ENCODE measurements at regions not wholly inside any gene's neighbourhood (a gene's known extent, or its start where the extent isn't known, plus 50 kb on each side); places are given as distances from the start of the nearest gene placed in this dataset.
"Not testable (repeated sequence)": the region's sequence is repeated elsewhere in the genome, so short reads cannot be mapped to it uniquely, and the experiment has no call there.

DNA sequence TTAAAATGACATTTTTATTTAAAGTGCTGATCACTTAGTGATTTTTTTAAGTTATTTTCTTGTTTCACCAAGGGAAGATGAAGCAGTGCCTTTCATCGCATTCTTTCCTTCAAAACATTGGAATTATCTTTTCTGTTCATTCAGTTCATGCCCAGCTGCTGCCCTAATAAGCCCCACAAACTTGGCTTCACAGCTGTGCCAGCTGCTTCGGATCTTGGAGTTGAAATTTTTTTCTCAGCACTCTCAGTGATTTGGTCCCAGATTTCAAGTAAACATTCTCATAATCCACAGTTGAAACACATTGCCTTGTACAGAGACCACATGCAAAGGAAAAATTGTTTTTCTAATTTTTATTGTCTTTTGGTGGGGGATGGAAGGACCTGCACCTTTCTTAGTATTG is 353.3 kb upstream of the LRP1B start:
- DNase-seq (ENCODE audit: low read depth), result no peak

- DNase-seq (ENCODE audit: low read depth), result no peak
These were observed 352.8 kb upstream of the LRP1B start for GRCh38 chr2:142483653-142484052.

DNA sequence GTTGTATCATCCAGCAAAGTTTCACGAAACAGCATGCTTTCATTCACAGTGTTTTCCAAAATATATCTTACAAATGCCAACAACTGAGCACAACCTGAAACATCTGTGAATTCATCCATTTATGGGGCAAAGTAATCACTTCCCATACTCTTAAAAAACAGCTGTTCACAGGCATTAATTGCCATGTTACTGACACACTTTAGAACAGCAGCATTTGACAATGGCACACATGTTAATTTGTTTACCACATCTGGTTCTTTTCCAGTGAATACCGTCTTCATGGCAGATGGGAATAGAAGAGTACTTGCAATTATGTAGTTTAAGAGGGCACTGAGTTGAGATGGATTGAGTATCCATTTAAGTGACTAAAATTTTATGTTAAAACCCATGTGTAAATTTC is 347.4 kb upstream of the LRP1B start:
- no peak for DNase-seq (ENCODE audit: low read depth)

DNA sequence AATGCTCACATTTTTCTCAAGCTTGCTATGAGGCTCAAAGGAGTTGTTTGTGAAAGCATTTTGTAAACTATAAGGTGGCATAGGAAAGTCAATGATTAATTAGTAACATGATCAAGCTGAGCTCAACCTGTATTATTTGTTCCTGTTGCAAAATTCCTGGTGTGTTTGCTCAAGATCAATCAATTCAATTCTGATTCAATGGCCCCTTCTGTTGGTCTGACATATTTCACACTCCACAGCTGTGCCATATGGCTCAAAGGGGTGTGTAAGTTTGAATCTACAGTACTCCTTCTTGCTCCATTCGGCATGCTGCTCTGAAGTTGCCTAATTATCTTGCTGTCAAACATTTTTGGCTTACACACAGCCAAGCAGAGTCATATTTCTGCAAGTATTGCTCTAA is 341.6 kb upstream of the LRP1B start:
- DNase-seq (ENCODE audit: low read depth), result no peak

DNA sequence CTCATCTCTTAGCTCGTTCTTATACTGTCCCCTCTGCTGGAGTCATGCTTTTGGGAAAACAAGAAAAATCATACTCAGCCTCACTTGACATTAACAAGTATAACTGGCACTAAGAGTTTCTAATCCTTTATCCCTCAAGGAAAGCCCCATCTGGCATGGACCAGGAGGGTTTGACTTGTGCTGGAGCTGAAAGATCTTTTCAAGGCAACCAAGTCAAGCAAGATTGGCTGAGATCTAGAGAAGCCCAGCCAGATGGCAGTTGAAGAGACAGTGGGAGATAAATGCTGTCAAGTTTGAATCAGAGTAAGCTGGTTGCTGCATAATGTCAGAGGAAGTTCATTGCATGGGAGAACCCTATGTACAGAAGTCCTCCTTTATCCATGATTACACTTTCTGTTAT is 336.5 kb upstream of the LRP1B start:
- DNase-seq (ENCODE audit: low read depth), result no peak

GRCh38 chr2:142463047-142463446 is 332.2 kb upstream of the LRP1B start:
- no peak for DNase-seq (ENCODE audit: low read depth)

GRCh38 chr2:142462306-142462705 is 331.5 kb upstream of the LRP1B start:
- DNase-seq (ENCODE audit: low read depth), result no peak

GRCh38 chr2:142445551-142446072 is 314.8 kb upstream of the LRP1B start:
- DNase-seq (ENCODE audit: low read depth), result no peak

DNA sequence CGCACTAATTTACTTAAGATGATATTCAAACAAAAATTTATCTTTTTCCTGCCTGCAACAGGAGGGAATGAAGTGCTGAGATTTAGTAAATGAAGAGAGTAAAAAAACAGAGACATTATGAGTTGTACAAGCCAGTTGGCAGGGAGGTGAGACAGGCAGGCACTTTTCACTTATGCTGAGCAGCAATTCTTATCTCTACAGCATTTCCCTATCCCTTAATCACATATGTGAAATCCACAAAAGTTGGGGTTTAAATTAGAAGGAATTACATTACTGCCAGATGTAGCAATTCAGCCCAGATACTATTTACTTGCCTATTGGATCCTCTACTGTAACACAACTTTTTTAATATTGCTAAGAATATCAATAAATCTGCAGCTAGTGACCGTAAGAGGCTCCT is 314.2 kb upstream of the LRP1B start:
- no peak for DNase-seq (ENCODE audit: low read depth)

GRCh38 chr2:142435847-142436246 is 305.0 kb upstream of the LRP1B start:
- DNase-seq (ENCODE audit: low read depth), result no peak

GRCh38 chr2:142426064-142426463 is 295.2 kb upstream of the LRP1B start:
- no peak for DNase-seq (ENCODE audit: low read depth)

DNA sequence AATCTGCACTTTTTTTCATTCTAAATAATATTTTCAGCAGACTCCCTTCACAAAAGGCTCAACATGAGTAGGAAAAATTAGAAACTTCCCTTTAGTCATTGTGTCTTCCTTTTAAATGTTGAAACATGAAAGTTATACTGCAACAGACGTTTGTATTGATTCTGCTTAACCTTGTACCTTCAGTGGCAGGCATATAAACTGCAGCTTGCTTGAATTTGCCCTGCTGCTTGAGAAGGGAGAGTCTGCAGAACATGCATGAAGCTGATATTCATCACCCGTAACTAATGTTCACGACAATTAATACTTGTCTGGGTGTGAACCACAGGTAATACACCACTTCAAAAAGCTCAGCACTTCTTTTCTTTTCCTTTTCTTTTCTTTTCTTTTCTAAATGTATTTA is 294.7 kb upstream of the LRP1B start:
- no peak for DNase-seq (ENCODE audit: low read depth)

DNA sequence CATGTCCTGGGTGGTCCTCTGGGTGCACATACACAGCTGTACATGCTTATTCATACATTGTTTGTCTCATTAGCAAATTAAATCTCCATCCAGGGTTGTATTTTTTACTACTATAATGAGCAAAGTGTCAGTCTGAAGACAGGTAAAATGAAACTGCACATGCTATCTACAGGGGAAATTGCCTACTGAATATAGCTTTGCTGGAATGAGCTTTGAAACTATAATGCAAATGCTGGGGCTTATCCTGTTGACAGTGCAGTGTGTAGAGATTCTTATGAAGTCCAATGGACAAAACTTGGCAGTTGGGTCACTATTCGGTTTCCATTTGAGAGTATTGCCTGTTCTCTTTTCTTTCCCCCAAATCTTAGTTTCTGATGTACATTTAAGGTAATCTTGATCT is 292.8 kb upstream of the LRP1B start:
- no peak for DNase-seq (ENCODE audit: low read depth)

DNA sequence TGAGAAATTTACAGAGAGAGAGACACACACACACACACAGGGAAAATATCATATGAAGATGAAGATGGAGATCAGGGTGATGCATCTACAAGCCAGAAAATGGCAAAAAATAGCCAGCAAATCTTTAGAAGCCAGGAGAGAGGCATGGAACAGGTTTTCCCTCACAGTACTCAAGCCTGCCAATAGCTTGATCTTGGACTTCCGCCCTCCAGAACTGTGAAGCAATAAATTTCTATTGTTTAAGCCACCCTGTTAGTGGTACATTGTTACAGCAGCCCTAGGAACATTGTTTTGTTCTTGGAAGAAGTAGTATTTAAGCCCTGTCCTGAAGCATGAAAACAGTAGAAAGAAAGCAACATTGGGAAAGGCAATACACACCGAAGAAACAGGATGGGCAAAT is 292.0 kb upstream of the LRP1B start:
- DNase-seq (ENCODE audit: low read depth), result no peak

GRCh38 chr2:142422041-142422440 is 291.2 kb upstream of the LRP1B start:
- no peak for DNase-seq (ENCODE audit: low read depth)

GRCh38 chr2:142418699-142419098 is 287.9 kb upstream of the LRP1B start:
- not testable (repeated sequence) for DNase-seq (ENCODE audit: low read depth)

DNA sequence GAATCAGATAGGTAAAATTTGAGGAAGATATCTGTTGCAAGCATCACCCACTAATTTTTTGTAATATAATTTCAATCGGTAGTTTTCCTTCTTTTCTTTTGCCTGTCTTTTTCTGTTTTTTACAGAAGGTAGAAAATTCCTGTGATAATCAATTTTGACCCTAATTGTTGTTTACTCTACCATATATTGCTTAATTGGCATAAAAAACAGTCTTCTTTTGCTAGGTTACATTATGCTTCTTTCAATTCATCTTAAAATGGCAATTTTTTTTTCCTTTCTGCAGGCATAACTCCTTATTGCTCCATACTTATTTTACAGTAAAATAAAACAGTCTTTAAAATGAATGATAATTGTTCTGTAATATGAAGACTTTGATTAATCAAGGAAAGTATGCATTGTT is 286.2 kb upstream of the LRP1B start:
- no peak for DNase-seq (ENCODE audit: low read depth)

DNA sequence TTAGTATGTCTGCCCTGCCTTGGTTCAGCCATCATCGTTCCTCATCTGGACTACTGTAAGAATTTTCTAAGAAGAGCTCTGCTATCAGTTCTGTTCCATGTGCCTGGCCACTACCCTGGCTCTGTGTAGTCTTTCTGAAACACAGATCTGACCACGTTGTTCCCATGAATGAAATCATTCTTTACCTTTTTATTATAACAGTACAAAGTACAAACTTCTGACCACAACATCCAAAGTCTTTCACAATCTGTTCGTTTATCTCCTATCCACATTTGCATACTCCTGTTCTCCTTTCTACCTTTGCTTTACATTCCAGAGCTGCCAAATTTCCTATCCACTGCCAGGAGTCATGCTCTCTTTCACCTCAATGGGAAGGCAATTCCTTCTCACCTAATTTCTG is 284.6 kb upstream of the LRP1B start:
- DNase-seq (ENCODE audit: low read depth), result no peak

DNA sequence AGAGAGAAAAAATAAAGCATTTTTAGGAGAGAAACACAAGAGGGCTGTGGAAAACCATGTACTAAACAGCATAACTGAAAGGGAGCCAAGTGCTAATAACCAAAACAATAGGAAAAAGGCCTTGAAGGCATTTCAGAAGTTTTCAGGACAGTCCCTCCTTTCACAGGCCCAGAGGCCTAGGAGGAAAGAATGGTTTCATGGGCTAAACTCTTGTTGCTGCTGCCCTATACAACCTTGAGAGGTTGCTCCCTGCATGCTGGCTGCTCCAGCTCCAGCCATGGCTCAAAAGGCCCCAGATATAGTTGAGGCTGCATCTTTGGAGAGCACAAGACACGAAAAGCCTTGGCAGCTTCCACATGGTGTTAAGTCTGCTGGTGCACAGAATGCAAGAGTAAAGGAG is 267.4 kb upstream of the LRP1B start:
- no peak for DNase-seq (ENCODE audit: low read depth)

DNA sequence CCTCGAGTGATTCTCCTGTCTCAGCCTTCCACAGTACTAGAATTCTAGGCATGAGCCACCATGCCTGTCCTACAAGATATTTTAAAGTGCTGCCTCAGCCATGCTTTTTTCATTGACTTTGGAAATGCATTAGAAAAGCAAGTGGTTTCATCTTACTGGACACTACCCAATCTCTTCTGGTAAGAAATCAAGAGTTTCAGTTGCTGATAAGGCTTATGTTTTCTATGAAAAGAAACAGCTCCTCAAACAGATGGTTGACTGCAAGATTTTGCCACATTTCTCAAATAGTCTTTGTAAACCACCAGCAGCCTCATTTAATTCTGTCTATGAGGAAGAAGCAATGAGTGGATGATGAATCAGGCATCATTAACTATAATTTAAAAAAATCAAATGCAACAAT is 264.5 kb upstream of the LRP1B start:
- DNase-seq (ENCODE audit: low read depth), result no peak

- no peak for DNase-seq (ENCODE audit: low read depth)
These were observed 249.6 kb upstream of the LRP1B start for GRCh38 chr2:142380372-142380771.

DNA sequence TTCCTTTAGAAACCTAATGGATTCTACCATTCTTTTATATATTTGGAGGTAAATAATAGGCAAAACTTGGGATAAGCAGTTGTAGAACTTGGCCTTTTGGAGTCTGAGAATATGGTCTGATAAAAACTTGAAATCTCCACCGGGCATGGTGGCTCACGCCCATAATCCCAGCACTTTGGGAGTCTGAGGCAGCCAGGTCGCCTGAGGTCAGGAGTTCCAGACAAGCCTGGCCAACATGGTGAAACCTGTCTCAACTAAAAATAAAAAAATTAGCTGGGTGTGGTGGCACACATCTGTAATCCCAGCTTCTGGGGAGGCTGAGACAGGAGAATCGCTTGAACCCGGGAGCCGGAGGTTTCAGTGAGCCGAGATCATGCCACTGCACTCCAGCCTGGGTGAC is 231.3 kb upstream of the LRP1B start:
- not testable (repeated sequence) for DNase-seq (ENCODE audit: low read depth)

GRCh38 chr2:142347751-142348150 is 216.9 kb upstream of the LRP1B start:
- DNase-seq (ENCODE audit: low read depth), result no peak

- no peak for DNase-seq (ENCODE audit: low read depth)
These were observed 208.4 kb upstream of the LRP1B start for GRCh38 chr2:142339261-142339660.

- no peak for DNase-seq (ENCODE audit: low read depth)
These were observed 201.4 kb upstream of the LRP1B start for GRCh38 chr2:142332196-142332595.

Measured in RPMI7951 (cell line).